Natural killer cell (primary cell): ENCODE measurements at regions not wholly inside any gene's neighbourhood (a gene's known extent, or its start where the extent isn't known, plus 50 kb on each side); places are given as distances from the start of the nearest gene placed in this dataset.

Experiments
- ATAC-seq, 3 donors: fragments of 150-1000 bp in 2 of 3; fragments of 200-7000 bp in 1 of 3; cut with Tn5 transposase; 1 replicate in 1 of 3; 2 replicates in 2 of 3; pipeline ENCODE4 v1.10.0; 2021; ENCODE audit warnings: mild to moderate bottlenecking in 2 of 3, moderate library complexity in 2 of 3
- DNase-seq, 2 donors: peaks; one replicate each; pipeline versions ENCODE4 v3.0.0 to v3.0.0-alpha.2; 2013 to 2021; ENCODE audit warnings: mixed read lengths in 1 of 2
- H3K27ac ChIP-seq: one replicate; pipeline ENCODE4 v1.5.1; 2013; ENCODE audit warnings: mild to moderate bottlenecking, low read length
- H3K27me3 ChIP-seq: one replicate; pipeline ENCODE4 v1.6.1; 2013; ENCODE audit warnings: low read length; ENCODE audit not compliant: control insufficient read depth, insufficient read depth
- H3K36me3 ChIP-seq: one replicate; pipeline ENCODE4 v1.6.1; 2013; ENCODE audit warnings: low read length; ENCODE audit not compliant: control insufficient read depth, insufficient read depth
- H3K4me1 ChIP-seq: one replicate; pipeline ENCODE4 v1.6.1; 2013; ENCODE audit warnings: low read length; ENCODE audit not compliant: control insufficient read depth, insufficient read depth
- H3K4me3 ChIP-seq: one replicate; pipeline ENCODE4 v1.5.1; 2013; ENCODE audit warnings: low read length
- H3K9me3 ChIP-seq: one replicate; pipeline ENCODE4 v1.6.1; 2013; ENCODE audit warnings: low read length; ENCODE audit not compliant: control insufficient read depth, insufficient read depth
- H3K27ac Mint-ChIP-seq, 2 donors: one replicate each; pipeline ENCODE4 v1.8.0; 2022; ENCODE audit warnings: mild to moderate bottlenecking in 2 of 2, mixed read lengths in 2 of 2, moderate library complexity in 1 of 2
- H3K27me3 Mint-ChIP-seq, 2 donors: one replicate each; pipeline ENCODE4 v1.8.0; 2022; ENCODE audit warnings: low read depth in 2 of 2, mixed read lengths in 2 of 2
- H3K36me3 Mint-ChIP-seq: one replicate; pipeline ENCODE4 v1.8.0; 2022; ENCODE audit warnings: mixed read lengths
- H3K4me1 Mint-ChIP-seq, 2 donors: one replicate each; pipeline ENCODE4 v1.8.0; 2022; ENCODE audit warnings: mixed read lengths in 2 of 2
- H3K4me3 Mint-ChIP-seq: one replicate; pipeline ENCODE4 v1.8.0; 2022; ENCODE audit warnings: mild to moderate bottlenecking, moderate library complexity, mixed read lengths
- H3K9me3 Mint-ChIP-seq, 2 donors: one replicate each; pipeline ENCODE4 v1.8.0; 2022; ENCODE audit warnings: mixed read lengths in 2 of 2
- WGBS: methylation state at CpG from one replicate; pipeline ENCODE4 v1.1.7; 2013; ENCODE audit warnings: missing lambda C conversion rate; ENCODE audit not compliant: insufficient coverage; 5-methylcytosine and 5-hydroxymethylcytosine counted together
- intact Hi-C: fragments of 100-400 bp; cut with micrococcal nuclease; formaldehyde crosslinking; loops from one replicate; pipeline ENCODE4 v1.14.2; 2022
- TF ChIP-seq, protein P1 (sequence below): fragments of 200-600 bp; IDR thresholded peaks from one replicate; pipeline ENCODE4 v1.8.0; 2022; ENCODE audit warnings: antibody characterized with exemption

DNA sequence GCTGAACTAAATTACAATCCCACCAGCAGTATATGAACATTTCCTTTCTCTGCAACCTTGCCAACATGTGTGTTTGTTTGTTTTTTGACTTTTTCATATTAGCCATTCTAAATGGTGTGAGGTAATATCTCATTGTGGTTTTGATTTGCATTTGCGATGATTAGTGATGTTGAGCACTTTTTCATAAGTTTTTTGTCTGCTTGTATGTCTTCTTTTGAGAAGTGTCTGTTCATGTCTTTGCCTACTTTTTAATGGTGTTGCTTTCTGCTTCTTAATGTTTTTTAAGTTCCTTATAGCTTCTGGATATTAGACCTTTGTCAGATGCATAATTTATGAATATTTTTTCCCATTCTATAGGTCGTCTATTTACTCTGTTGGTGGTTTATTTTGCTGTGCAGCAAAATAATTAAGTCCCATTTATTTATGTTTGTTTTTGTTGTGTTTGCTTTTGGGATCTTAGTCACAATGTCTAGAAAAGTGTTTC is 1262.9 kb downstream of the FSCB start:
- H3K36me3 Mint-ChIP-seq = no peaks in the 10 kb centered on the region
- Histone ChIP-seq H3K27me3 (no peaks in the 10 kb centered on the region), H3K27ac (no peak overlapping the region), H3K4me1 (no peaks in the 10 kb centered on the region), H3K4me3 (no peak overlapping the region), H3K9me3 (no peaks in the 10 kb centered on the region), H3K36me3 (no peaks in the 10 kb centered on the region)
- no peaks in the 10 kb centered on the region for H3K4me1 Mint-ChIP-seq
- H3K4me3 Mint-ChIP-seq = no peak overlapping the region
- no peaks in the 10 kb centered on the region for H3K27me3 Mint-ChIP-seq
- DNase-seq (no peak), ATAC-seq (no peak)
- 90% methylated on average over 1 of the region's 2 CpGs for WGBS
- intact Hi-C loops = no loop called here
- H3K9me3 Mint-ChIP-seq = peaks cover 13 to 21% of the 10 kb centered on the region in 2 donors
- H3K27ac Mint-ChIP-seq = no peak overlapping the region
- TF ChIP-seq, protein P1, sequence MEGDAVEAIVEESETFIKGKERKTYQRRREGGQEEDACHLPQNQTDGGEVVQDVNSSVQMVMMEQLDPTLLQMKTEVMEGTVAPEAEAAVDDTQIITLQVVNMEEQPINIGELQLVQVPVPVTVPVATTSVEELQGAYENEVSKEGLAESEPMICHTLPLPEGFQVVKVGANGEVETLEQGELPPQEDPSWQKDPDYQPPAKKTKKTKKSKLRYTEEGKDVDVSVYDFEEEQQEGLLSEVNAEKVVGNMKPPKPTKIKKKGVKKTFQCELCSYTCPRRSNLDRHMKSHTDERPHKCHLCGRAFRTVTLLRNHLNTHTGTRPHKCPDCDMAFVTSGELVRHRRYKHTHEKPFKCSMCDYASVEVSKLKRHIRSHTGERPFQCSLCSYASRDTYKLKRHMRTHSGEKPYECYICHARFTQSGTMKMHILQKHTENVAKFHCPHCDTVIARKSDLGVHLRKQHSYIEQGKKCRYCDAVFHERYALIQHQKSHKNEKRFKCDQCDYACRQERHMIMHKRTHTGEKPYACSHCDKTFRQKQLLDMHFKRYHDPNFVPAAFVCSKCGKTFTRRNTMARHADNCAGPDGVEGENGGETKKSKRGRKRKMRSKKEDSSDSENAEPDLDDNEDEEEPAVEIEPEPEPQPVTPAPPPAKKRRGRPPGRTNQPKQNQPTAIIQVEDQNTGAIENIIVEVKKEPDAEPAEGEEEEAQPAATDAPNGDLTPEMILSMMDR = no peak

DNA sequence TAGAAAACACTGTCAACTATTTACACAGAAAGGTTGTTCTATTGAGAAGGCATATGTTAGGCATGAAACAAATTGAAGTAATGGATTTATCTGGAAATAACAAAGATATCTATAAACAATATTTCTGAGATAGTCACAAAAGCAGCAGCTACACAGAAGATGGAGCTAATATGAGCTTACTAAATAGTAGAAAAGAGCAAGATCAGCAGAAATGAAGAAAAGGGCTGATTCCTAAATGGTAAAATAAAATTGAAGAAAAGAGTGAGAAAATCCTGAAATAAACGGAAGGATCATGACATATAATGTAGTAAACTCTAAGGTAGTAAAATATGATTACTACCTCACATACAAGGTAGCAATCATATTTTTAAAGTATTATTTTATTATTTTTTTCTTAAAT is 1263.9 kb downstream of the FSCB start:
- Histone ChIP-seq H3K9me3 (no peaks in the 10 kb centered on the region), H3K4me1 (no peaks in the 10 kb centered on the region), H3K27me3 (no peaks in the 10 kb centered on the region), H3K36me3 (no peaks in the 10 kb centered on the region), H3K27ac (no peak overlapping the region), H3K4me3 (no peak overlapping the region)
- Mint-ChIP-seq H3K36me3 (no peaks in the 10 kb centered on the region), H3K9me3 (peaks cover 15 to 26% of the 10 kb centered on the region in 2 donors), H3K27me3 (no peaks in the 10 kb centered on the region), H3K27ac (no peak overlapping the region), H3K4me3 (no peak overlapping the region), H3K4me1 (no peaks in the 10 kb centered on the region)
- ATAC-seq (no peak), DNase-seq (no peak)
- TF ChIP-seq, protein P1 = no peak
- no CpG with 5 or more reads among the region's 1 CpG for WGBS
- intact Hi-C loops = no loop called here

DNA sequence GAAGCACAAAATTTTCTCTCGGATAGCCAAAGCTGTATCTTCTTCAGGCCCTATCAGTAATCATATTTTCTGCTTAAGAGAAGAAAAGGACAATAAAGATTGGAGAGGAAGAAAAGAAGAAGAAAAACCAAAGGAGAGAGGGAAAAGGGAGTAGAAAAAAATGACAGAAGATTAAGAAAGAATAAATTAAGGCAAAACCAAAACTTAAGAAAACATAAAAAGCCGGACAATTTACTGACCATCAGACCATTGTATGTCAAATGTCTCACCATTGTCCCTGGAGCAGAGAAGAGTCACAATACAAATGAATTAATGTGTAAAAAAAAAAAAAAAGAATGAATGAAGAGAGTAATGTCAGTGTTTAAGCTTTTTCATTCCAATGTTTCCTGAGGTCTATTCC is 1274.8 kb downstream of the FSCB start:
- WGBS = no CpG with 5 or more reads among the region's 2 CpGs
- no peaks in the 10 kb centered on the region for H3K4me1 ChIP-seq
- DNase-seq (no peak), ATAC-seq (no peak)
- no peak overlapping the region for H3K27ac Mint-ChIP-seq
- no peak overlapping the region for H3K4me3 Mint-ChIP-seq
- no peaks in the 10 kb centered on the region for H3K4me1 Mint-ChIP-seq
- H3K4me3 ChIP-seq = no peak overlapping the region
- intact Hi-C loops = no loop called here
- no peaks in the 10 kb centered on the region for H3K27me3 ChIP-seq
- no peak overlapping the region for H3K27ac ChIP-seq
- peaks cover 9 to 19% of the 10 kb centered on the region in 2 donors for H3K9me3 Mint-ChIP-seq
- TF ChIP-seq, protein P1 = no peak
- H3K27me3 Mint-ChIP-seq = no peaks in the 10 kb centered on the region
- no peaks in the 10 kb centered on the region for H3K36me3 ChIP-seq
- peaks cover 11% of the 10 kb centered on the region for H3K36me3 Mint-ChIP-seq
- H3K9me3 ChIP-seq = no peaks in the 10 kb centered on the region

DNA sequence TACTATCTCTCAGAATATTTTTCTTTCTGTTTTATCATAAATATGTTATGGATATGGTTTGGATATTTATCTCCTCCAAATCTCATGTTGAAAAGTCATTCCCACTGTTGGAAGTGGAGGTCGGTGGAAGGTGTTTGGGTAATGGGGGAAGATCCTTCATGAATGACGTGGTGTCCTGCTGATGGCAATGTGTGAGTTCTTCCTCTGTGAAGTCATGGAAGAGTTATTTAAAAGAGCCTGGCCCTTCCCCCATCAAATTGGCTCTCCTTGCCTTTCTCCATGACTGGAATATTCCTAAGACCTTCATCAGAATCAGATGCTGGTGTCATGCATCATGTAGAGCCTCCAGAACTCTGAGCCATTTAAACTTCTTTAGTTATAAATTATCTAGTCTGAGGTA is 1291.6 kb downstream of the FSCB start:
- Histone ChIP-seq H3K4me1 (no peaks in the 10 kb centered on the region), H3K36me3 (no peaks in the 10 kb centered on the region), H3K27me3 (no peaks in the 10 kb centered on the region), H3K4me3 (no peak overlapping the region), H3K9me3 (peaks cover 7% of the 10 kb centered on the region), H3K27ac (no peak overlapping the region)
- Mint-ChIP-seq H3K4me1 (no peaks in the 10 kb centered on the region), H3K4me3 (no peak overlapping the region), H3K27me3 (no peaks in the 10 kb centered on the region), H3K36me3 (no peaks in the 10 kb centered on the region), H3K9me3 (peaks cover 5 to 15% of the 10 kb centered on the region in 2 donors), H3K27ac (no peak overlapping the region)
- 94% methylated on average over 2 of the region's 2 CpGs for WGBS
- no peak for DNase-seq
- TF ChIP-seq, protein P1 = no peak
- no peak for ATAC-seq
- intact Hi-C loops = no loop called here
